ENCODE measurements at regions not wholly inside any gene's neighbourhood (a gene's known extent, or its start where the extent isn't known, plus 50 kb on each side); places are given as distances from the start of the nearest gene placed in this dataset.

GRCh38 chr6:145115638-145116037, 619.7 kb downstream of the EPM2A start:
- Histone ChIP-seq H3K27ac (ENCODE audit: low read depth in 1 of 2, low read length in 2 of 2) (no peak overlapping the region), H3K4me1 (ENCODE audit: insufficient read depth, low read length) (no peaks in the 10 kb centered on the region), H3K27me3 (ENCODE audit: control insufficient read depth in 1 of 2, insufficient read depth in 2 of 2, low read length in 2 of 2) (peaks cover 0 to 3% of the 10 kb centered on the region in 2 experiments), H3K4me3 (ENCODE audit: low read length) (no peak overlapping the region), H3K36me3 (ENCODE audit: insufficient read depth, low read length) (no peaks in the 10 kb centered on the region), H3K9me3 (ENCODE audit: control insufficient read depth in 1 of 2, insufficient read depth in 1 of 2, low read length in 2 of 2) (no peaks in the 10 kb centered on the region)
- ChIA-PET CTCF (no interaction called here), POLR2A (no interaction called here)
- ATAC-seq (ENCODE audit: poor library complexity) (no peak), DNase-seq (no peak)
- Mint-ChIP-seq H3K9me3 (no peaks in the 10 kb centered on the region), H3K36me3 (ENCODE audit: low read depth) (no peaks in the 10 kb centered on the region), H3K4me1 (ENCODE audit: low read depth) (no peaks in the 10 kb centered on the region), H3K27me3 (peaks cover 21% of the 10 kb centered on the region), H3K27ac (no peak overlapping the region), H3K4me3 (no peak overlapping the region)
- no peak for TF ChIP-seq CTCF (IDR thresholded peaks at IDR 0.05)
- intact Hi-C loops (cut with DNase I, micrococcal nuclease): no loop called here

DNA sequence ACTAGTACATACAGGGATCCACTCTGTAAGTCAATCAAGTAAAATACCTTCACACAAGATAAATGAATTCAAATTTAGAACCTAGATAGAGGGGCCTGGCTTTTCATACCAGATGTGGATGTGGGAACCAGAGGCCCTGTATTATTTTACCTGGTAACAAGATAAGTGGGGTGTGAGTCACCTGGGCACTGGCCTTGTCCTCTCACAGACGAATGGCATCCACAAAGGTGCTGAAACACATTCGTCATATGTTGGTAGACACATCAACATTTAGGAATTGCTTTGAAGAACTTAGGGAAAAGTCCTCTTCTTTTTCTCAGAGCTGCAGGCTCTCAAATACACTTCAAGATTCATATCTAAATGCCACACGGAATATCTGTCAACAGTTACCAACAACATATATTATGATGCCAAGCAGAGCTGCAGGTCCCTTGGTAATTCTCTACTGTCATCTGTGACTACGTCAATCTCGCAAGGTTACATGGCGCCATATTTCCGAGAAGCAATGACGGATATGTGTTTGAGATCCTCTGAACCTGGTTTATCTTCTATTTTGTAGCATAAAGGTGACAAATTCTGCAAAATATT, 618.6 kb downstream of the EPM2A start:
- no peaks in the 10 kb centered on the region for H3K9me3 Mint-ChIP-seq
- POLR2A ChIA-PET: no interaction called here
- H3K27ac Mint-ChIP-seq: no peak overlapping the region
- Histone ChIP-seq H3K9me3 (ENCODE audit: control insufficient read depth in 1 of 2, insufficient read depth in 1 of 2, low read length in 2 of 2) (no peaks in the 10 kb centered on the region), H3K4me3 (ENCODE audit: low read length) (no peak overlapping the region), H3K27me3 (ENCODE audit: control insufficient read depth in 1 of 2, insufficient read depth in 2 of 2, low read length in 2 of 2) (peaks cover 0 to 3% of the 10 kb centered on the region in 2 experiments), H3K4me1 (ENCODE audit: insufficient read depth, low read length) (no peaks in the 10 kb centered on the region), H3K27ac (ENCODE audit: low read depth in 1 of 2, low read length in 2 of 2) (no peak overlapping the region), H3K36me3 (ENCODE audit: insufficient read depth, low read length) (no peaks in the 10 kb centered on the region)
- no peaks in the 10 kb centered on the region for H3K4me1 Mint-ChIP-seq (ENCODE audit: low read depth)
- CTCF ChIA-PET: no interaction called here
- no peak for TF ChIP-seq CTCF (IDR thresholded peaks at IDR 0.05)
- intact Hi-C loops (cut with DNase I, micrococcal nuclease): no loop called here
- H3K36me3 Mint-ChIP-seq (ENCODE audit: low read depth): no peaks in the 10 kb centered on the region
- no peak for ATAC-seq (ENCODE audit: poor library complexity)
- peaks cover 16% of the 10 kb centered on the region for H3K27me3 Mint-ChIP-seq
- no peak overlapping the region for H3K4me3 Mint-ChIP-seq
- DNase-seq: no peak

DNA sequence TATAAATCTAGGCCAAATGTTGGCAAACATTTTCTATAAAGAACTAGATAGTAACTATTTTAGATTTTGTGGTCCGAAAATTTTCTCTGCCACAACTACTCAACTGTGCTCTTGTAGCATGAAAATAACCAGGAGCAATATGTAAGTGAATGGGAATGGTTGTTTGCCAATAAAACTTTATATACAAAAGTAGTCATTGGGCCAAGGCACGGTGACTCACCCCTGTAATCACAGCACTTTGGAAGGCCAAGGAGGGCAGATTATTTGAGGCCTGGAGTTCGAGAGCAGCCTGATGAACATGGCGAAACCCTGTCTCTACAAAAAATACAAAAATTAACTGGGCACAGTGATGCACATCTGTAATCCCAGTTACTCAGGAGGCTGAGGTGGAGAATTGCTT, 617.1 kb downstream of the EPM2A start:
- H3K4me3 Mint-ChIP-seq: no peak overlapping the region
- POLR2A ChIA-PET: no interaction called here
- no peak overlapping the region for H3K27ac Mint-ChIP-seq
- H3K36me3 Mint-ChIP-seq (ENCODE audit: low read depth): no peaks in the 10 kb centered on the region
- CTCF ChIA-PET: no interaction called here
- no peaks in the 10 kb centered on the region for H3K36me3 ChIP-seq (ENCODE audit: insufficient read depth, low read length)
- H3K4me1 Mint-ChIP-seq (ENCODE audit: low read depth): no peaks in the 10 kb centered on the region
- no peak for ATAC-seq (ENCODE audit: poor library complexity)
- TF ChIP-seq CTCF (IDR thresholded peaks at IDR 0.05): no peak
- no peak for DNase-seq
- no peak overlapping the region for H3K4me3 ChIP-seq (ENCODE audit: low read length)
- H3K4me1 ChIP-seq (ENCODE audit: insufficient read depth, low read length): no peaks in the 10 kb centered on the region
- H3K9me3 ChIP-seq (ENCODE audit: control insufficient read depth in 1 of 2, insufficient read depth in 1 of 2, low read length in 2 of 2): no peaks in the 10 kb centered on the region
- intact Hi-C loops (cut with DNase I, micrococcal nuclease): no loop called here
- no peak overlapping the region for H3K27ac ChIP-seq (ENCODE audit: low read depth in 1 of 2, low read length in 2 of 2)
- H3K27me3 ChIP-seq (ENCODE audit: control insufficient read depth in 1 of 2, insufficient read depth in 2 of 2, low read length in 2 of 2): no peaks in the 10 kb centered on the region
- no peaks in the 10 kb centered on the region for H3K9me3 Mint-ChIP-seq
- peaks cover 4% of the 10 kb centered on the region for H3K27me3 Mint-ChIP-seq

Data from CD4-positive, alpha-beta T cell (primary cell).